GM18858 (cell line): ENCODE measurements at regions not wholly inside any gene's neighbourhood (a gene's known extent, or its start where the extent isn't known, plus 50 kb on each side); places are given as distances from the start of the nearest gene placed in this dataset.

Experiments
- ATAC-seq: cut with Tn5 transposase; IDR thresholded peaks from one replicate; pipeline ENCODE4 v1.9.1; 2021; ENCODE audit not compliant: unreplicated experiment

DNA sequence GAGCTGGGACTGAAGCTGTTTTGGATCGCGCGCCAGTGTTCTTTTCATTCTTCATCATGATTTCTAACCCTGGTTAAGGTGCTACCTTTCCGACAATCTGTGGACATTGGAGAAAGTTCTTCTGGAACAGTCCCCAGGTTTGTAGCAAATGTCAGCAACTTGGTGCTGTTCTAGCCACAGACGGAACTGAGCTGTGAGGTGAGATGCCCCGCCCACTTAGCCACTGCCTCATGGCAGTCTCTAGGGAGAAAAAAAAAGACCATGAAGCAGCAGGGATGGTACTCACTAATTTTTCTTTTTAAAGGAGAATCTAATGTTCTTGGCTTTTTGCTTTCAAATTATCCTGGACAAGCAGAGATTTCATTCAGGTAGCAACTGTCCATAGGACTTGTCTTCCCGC lies 72.1 kb upstream of the STK32A start:
- ATAC-seq, result no peak

DNA sequence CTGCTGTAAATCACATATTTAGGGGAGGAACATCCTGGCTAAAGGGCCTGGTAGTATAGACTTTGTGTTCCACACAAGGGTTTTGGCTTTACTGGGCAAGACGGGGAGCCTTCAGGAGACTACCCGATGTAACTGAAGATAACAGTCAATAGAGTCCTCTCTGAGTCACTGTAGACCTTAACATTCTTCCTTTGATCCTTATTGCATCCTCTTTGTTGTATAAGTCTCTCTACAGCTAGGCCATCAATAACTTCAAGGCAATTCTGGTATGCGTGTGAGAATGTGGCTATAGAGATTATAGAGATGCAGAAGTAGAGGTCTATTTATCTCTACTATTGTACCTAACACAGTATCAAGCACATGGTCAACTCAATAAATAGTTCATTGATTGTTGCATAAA lies 67.3 kb upstream of the STK32A start:
- ATAC-seq, result no peak

DNA sequence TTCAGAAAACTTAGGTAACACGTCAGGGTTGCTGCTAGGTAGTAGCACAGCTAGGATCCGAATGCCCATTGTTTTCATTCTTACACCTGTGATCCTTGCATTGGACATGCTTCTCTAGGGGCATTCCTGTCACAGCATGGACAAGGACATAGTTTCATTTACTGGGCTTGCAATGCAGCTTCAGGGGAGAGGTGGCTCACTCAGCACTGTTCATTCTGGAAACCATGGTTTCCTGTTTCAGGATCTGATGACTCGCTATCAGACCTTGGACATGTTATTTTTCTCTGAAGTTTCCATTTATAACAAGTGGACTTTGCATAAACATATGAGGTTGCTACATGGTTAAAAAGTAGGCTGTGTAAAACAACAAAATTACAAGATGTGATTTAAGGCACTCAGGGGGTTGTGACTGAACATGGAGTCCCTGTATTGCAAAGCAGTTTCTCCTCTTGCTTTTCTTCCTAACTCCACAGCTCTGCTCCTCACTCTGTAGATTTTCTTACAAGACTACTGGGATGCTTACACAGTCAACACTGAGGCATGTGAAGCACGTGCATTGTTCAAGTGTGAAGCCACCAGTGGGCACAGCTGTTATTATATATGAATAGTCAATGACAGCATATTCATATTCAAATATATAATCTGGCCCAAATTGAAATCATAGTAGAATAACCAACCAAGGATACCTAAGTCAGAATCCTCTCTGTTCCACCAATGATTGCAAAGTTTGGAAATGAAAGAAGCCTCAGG lies 66.1 kb upstream of the STK32A start:
- ATAC-seq, result no peak

DNA sequence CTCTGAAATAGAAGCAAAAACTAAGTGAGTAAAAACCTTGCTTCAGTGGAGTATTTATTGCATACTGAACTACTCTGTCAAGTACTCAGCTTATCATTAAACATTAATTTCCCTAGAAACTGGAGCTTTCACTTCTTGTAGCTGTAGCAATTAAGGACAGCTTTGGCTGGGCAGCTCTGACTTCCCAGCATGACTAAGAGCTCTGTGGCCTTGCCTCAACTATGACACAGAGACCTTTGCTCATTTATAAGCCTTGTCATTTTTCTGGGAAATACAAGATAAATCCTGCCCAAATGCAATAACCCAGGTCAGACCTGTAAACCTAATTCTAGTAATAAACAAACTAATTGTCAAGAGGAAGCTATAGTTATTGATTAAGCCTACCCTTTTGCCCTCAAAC lies 65.4 kb upstream of the STK32A start:
- ATAC-seq, result peak; percentile 44

DNA sequence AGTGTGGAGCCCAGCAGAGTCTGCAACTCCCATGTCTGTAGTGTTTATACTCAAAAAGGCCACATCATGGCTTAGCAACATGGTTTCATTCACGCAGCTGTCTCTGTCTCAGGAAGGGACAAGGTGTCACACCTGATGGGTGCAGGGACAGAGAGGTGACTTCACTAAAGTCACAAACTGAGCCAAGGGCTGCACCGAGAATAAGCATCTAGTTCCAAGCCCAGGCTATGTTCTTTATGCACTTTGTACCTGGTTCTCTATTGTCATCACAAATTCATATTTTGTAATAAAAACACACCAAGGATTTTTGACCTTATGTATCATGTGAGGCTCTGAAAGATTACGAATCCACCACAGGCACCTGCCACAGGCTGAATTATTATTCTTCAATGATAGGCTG lies 64.9 kb upstream of the STK32A start:
- no peak for ATAC-seq

DNA sequence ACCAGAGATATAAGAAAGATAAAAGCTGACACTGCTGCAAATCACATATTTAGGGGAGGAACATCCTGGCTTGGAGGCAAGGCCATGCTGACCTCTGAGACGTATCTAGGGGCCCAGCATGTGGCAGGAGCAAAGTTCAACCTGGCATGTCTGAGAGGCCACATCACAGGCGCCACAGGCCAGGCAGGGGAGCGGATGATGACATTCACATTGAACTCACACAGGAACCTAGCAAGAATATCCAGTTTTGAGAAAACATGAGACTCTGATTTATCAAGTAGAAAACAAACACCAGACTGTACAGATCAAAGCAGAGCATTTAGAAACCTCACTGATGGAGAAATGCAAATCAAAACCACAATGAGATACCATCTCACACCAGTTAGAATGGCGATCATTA lies 64.2 kb upstream of the STK32A start:
- peak; percentile 78 for ATAC-seq

DNA sequence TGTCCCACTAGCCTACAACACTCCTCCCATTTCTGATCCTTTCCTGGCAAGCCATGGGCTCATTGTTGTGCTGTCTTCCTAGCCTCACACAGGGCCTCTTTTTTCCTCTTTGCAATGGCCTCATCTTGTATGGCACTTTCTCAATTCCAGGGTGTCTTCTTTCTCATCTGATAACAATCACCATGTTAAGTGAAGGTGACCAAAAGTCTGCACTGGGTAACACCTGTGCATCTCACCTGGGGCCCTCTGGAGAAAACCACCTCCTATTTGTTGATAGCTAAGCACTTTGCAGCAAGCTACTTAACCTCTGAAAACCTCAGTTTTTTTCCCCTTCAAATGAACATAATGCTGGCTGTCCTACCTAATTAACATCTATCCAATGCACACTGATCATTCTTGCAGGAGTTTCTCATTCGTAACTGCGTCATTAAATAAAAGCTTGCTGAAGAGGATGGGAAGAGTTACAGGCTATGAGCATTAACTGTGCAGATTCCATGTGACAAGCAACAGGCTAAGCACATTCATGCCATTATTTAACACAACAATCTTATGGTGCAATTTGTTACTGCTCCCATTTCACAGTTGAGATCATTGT lies 60.1 kb upstream of the STK32A start:
- no peak for ATAC-seq

DNA sequence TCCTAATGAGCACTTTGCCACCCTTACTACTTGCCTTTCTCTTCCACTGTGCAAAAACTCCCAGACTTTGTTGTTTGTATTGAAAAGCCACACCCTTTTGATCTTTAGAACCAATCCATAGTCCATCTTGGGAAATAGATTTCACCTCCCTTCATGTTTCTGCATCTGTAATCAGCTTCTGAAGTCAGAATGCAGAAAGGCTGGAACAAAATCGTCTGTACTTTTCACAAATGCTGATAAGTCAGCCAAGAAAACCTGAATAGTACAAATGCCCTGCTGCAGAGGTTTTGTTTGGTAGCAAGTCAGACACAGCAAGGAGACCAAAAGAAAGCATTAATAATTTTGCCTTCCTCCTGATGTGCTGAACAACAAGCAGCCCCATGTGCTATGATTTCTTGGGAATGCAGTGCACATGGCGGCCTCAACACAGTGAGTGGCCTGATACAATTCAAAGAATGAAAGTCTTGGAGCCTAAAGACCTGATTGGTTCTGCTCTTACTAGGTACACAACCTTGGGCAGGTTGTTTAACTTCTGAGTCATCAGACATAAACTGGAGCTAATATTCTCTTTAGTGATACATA lies 59.2 kb upstream of the STK32A start:
- ATAC-seq, result no peak

DNA sequence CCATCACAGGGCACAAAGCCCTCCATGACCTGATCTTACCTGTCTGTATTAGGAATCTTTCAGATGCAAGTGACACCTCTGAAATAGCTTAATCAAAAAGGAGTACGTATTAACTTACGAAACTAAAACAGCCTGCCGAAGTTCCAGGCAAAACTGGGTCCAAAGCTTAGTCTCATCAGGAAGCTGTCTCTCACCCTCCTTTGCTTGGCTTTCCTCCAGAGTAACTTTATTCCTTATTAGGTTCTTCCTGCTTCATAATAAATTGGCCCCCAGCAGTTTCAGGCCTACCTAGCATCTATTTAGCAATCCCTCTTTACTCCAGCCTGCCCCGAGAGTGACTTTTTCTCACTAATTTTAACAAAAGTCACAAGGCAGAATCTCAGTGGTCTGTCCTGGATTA lies 58.4 kb upstream of the STK32A start:
- no peak for ATAC-seq

DNA sequence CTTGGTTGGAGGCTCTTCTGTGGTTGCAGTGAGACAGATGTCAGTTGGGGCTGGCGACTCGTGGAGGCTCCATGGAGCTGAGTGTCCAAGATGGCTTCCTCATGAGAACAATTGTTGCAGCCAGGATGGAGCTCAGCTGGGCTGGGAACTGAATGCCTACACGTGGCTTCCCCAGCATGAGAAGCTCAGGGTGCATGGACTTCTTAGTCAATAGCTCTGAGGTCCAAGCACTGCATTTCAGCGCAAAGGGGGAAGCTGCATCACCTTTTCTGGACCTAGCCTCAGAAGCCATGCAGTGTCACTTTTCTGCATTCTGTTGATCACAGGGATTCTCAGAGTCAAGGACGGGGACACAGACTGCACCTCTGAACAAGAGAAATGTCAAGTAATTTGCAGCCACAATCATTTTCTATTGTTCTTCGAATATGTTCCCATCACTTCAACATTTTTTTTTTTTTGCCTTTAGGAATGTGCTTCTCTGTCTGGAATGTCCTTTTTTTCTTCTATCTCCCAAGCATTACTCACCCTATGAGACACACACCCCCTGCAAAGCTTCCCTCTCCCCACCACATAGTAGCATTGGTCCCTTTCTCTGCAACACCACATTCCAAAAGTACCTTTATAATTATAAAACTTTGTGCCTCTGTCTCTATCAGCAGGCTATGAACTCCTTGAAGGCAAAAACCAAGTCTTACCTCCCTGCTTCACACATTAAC lies 57.5 kb upstream of the STK32A start:
- no peak for ATAC-seq

DNA sequence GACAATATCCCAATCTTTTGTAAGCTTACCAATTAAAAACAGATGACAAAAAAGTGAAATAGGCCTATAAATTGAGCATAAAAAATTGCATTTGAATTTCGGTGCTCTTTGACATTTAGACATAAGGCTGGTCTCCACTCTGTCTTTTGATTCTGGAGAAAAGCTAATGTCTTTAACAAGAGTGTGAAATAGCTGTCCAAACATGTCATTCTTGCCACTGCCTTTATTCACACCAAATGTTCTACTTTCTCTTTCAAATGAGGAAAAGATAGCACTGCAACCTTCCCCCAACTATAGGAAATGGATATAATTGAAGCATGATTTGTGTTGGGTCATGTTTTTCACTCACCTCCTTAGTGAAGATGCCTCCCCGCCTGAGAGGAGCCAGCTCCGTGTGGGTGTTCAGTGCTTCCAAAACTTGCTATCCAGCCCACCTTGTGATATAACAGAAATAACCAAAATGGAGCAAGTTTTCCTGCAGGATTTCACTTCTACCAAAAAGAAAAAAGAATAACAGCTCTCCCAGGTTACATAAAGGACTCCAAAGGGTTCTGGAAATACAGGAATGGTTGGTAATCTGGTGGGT lies 55.2 kb upstream of the STK32A start:
- no peak for ATAC-seq

DNA sequence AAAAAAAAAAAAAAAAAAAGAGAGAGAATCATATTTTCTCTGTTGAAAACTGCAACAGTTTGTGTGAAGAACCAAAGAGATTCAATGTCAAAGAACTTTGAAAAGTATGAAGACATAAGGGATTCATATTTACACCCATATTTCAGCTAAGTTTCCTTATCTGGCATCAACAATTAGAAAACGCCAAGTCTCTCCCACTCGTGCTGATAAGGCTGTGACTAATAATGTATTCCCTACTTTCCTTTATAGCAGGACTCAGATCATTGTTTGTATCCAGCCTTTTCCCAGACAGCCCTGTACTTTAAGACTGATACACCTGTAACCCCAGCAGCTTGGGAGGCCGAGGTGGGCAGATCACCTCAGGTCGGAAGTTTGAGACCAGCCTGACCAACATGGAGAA lies 54.1 kb upstream of the STK32A start:
- ATAC-seq, result no peak
